ENCODE measurements at regions not wholly inside any gene's neighbourhood (a gene's known extent, or its start where the extent isn't known, plus 50 kb on each side); places are given as distances from the start of the nearest gene placed in this dataset.

DNA sequence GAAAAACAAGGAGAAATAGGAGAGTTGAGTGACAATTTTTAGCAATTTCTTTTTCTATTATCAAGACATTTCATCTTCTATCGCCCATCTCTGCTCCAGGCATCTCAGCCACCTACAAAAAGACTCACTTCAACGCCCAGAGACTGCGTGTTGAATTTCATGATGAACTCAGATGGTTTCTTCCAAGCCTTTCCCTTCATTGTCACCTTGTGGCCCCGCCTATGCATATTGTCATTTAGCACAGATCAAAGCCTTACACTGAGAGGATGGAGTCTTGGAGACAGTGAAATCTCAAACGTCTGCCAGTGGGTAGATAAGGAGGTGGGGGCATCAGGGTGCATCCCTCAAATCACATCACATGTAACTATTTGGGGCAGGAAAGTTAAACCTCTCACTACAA lies 319.4 kb downstream of the SIPA1L2 start:
- no peak for TF ChIP-seq POLR2A (IDR thresholded peaks at IDR 0.05)
- TF ChIP-seq, protein P1, sequence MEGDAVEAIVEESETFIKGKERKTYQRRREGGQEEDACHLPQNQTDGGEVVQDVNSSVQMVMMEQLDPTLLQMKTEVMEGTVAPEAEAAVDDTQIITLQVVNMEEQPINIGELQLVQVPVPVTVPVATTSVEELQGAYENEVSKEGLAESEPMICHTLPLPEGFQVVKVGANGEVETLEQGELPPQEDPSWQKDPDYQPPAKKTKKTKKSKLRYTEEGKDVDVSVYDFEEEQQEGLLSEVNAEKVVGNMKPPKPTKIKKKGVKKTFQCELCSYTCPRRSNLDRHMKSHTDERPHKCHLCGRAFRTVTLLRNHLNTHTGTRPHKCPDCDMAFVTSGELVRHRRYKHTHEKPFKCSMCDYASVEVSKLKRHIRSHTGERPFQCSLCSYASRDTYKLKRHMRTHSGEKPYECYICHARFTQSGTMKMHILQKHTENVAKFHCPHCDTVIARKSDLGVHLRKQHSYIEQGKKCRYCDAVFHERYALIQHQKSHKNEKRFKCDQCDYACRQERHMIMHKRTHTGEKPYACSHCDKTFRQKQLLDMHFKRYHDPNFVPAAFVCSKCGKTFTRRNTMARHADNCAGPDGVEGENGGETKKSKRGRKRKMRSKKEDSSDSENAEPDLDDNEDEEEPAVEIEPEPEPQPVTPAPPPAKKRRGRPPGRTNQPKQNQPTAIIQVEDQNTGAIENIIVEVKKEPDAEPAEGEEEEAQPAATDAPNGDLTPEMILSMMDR (IDR thresholded peaks at IDR 0.05) = no peak
- H3K36me3 ChIP-seq = no peaks in the 10 kb centered on the region
- H3K27ac ChIP-seq = no peak overlapping the region
- H3K4me1 ChIP-seq = peaks cover 0 to 6% (median 0%) of the 10 kb centered on the region in 4 donors
- no peaks in the 10 kb centered on the region for H3K27me3 ChIP-seq
- H3K4me3 ChIP-seq = no peak overlapping the region
- DNase-seq = no peak
- H3K9me3 ChIP-seq = no peaks in the 10 kb centered on the region

DNA sequence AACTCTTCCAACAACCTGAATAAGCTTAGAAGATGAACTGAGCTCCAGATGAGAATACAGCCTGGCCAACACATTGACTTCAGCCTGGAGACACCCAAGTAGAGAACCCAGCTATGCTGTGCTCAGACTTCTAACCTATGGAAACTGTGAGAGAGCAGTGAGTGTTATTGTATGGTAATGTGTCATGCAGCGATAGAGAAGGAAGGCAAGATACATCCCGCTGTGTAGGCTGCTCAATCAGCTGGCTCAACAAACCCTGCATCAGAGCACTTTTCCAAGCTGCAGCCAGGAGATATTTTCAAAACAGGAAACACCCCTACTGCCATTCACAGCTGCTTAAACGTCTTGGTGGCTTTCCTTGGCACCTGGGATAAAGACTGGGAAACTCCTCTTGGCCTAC lies 321.3 kb downstream of the SIPA1L2 start:
- Histone ChIP-seq H3K4me1 (peaks cover 0 to 6% (median 0%) of the 10 kb centered on the region in 4 donors), H3K9me3 (no peaks in the 10 kb centered on the region), H3K36me3 (no peaks in the 10 kb centered on the region), H3K4me3 (no peak overlapping the region), H3K27me3 (no peaks in the 10 kb centered on the region), H3K27ac (no peak overlapping the region)
- no peak for TF ChIP-seq POLR2A (IDR thresholded peaks at IDR 0.05)
- TF ChIP-seq, protein P1 (IDR thresholded peaks at IDR 0.05) = no peak
- DNase-seq = no peak

DNA sequence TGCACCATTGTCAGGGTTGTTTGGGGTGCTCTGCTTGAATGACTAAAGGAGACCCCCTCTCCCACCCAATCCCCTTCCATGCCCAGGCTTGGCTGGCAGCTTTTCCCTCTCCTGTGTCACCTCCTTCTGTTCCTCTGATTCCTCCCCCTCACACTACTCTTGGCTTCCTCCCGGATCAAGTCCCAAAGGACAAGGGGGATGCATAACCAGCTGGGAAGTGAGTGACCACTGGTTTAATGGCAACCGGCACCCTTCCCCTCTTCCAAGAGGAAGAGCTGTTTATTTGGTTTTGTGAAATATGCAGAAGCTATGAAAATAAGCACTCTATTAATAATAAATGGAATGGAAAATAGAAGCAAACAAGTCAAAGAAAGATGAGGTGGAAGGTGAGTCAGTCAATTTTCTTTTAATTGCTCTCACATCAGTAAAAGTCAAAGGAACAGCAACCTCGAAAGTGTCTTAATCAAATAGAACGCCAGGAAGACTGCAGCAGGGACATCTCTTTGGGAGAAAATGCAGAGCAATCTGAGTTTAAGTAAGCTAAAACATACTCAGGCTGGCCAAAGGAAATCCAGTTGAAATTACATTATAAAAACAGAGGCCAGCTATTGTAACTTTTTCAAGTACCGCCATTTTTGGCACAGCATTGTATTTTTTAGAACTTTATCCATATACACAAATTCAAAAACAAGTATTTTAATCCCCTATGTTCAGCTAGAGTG lies 322.5 kb downstream of the SIPA1L2 start:
- Histone ChIP-seq H3K27ac (no peak overlapping the region), H3K27me3 (no peaks in the 10 kb centered on the region), H3K36me3 (no peaks in the 10 kb centered on the region), H3K4me3 (no peak overlapping the region), H3K4me1 (peaks cover 0 to 6% (median 0%) of the 10 kb centered on the region in 4 donors), H3K9me3 (no peaks in the 10 kb centered on the region)
- no peak for TF ChIP-seq POLR2A (IDR thresholded peaks at IDR 0.05)
- TF ChIP-seq, protein P1 (IDR thresholded peaks at IDR 0.05) = no peak
- no peak for DNase-seq

DNA sequence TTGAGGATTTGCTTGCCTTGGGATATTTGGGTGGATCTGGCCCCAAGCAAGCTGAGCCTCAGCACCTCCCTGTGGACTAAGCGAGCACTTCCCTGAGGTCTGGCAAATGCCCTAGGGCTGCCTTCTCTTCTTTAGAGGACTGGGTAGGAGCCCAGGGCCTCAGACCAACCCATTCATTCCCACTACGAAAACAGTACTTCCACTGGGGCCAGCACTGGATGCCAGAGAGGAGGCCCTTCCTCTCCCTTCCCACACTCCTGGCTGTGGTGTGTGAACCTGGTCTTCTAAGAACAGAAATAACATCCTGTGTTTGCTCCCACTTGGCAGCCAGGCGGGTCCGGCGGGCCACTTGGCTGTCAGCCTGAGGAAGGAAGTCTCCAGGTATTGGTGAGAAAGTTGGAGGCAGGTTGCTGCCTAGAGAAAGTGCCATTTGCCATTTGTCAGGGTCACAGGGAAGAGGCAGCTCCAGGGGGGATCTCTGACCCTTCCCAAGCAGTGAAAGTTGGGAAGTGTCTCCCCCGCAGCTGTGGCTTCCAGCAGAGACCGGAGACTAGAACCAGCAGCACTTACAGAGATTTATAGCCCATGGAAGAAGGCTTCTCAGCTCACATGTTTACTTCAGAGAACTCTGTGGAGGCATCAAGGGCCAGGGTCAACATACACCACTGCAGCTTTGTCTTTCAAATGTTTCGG lies 323.5 kb downstream of the SIPA1L2 start:
- H3K4me1 ChIP-seq = peaks cover 0 to 6% (median 0%) of the 10 kb centered on the region in 4 donors
- H3K9me3 ChIP-seq = no peaks in the 10 kb centered on the region
- peak overlapping the region in 1 of 4 donors; percentile 21 for H3K27ac ChIP-seq
- TF ChIP-seq POLR2A (IDR thresholded peaks at IDR 0.05) = no peak
- TF ChIP-seq, protein P1 (IDR thresholded peaks at IDR 0.05) = peak in 2 of 6 experiments; percentile 7 to 28
- no peak overlapping the region for H3K4me3 ChIP-seq
- no peaks in the 10 kb centered on the region for H3K27me3 ChIP-seq
- no peaks in the 10 kb centered on the region for H3K36me3 ChIP-seq
- DNase-seq = no peak

DNA sequence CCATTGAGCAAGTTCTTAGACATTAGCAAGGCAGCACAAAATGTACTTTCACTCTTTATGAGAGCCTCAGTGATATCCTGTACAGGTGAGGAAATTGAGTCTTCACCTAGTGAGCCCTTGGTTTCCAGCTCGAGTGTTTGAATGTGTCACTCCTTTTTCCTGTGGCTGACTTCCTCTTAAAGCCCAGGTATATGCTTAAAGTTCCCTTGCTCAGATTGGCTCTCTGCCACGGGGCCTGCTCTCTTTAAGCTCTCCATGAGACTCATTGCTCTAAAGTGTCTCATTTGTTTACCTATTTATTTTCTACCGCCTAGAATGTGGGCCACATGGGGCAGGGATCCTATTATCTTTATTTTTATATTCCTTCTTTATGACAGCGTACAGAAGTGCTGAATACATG lies 324.9 kb downstream of the SIPA1L2 start:
- Histone ChIP-seq H3K27ac (peak overlapping the region in 1 of 4 donors; percentile 28), H3K4me1 (peaks cover 0 to 6% (median 0%) of the 10 kb centered on the region in 4 donors), H3K27me3 (no peaks in the 10 kb centered on the region), H3K4me3 (no peak overlapping the region), H3K9me3 (no peaks in the 10 kb centered on the region), H3K36me3 (no peaks in the 10 kb centered on the region)
- TF ChIP-seq, protein P1 (IDR thresholded peaks at IDR 0.05) = no peak
- TF ChIP-seq POLR2A (IDR thresholded peaks at IDR 0.05) = no peak
- peak in 1 of 3 donors; percentile 55 for DNase-seq

Data from Peyer's patch (tissue), 4 donors.